ENCODE measurements at regions not wholly inside any gene's neighbourhood (a gene's known extent, or its start where the extent isn't known, plus 50 kb on each side); places are given as distances from the start of the nearest gene placed in this dataset.

DNA sequence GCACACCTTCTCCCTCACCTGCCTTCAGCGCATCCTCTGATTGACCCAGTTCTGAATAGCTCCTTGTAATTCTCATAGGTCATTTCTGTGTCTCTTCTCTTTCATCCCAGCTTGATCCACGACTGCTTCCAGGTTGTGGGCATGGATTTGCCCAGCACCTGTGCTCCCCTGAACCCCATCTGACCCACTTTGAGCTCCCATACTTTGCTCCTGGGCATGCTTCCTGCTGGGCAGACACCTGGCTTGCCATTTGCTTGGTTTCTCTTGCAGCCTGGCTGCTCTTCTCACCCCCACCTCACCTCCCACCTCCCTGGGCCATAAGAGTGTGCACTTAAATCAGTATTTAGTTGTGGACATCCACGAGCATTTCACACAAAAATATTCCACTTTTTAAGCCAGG, 635.5 kb downstream of the TBL1XR1 start:
- ChIA-PET CTCF (no interaction called here), POLR2A (no interaction called here)
- DNase-seq (ENCODE audit: extremely low spot score), result no peak
- TF ChIP-seq, protein P1, sequence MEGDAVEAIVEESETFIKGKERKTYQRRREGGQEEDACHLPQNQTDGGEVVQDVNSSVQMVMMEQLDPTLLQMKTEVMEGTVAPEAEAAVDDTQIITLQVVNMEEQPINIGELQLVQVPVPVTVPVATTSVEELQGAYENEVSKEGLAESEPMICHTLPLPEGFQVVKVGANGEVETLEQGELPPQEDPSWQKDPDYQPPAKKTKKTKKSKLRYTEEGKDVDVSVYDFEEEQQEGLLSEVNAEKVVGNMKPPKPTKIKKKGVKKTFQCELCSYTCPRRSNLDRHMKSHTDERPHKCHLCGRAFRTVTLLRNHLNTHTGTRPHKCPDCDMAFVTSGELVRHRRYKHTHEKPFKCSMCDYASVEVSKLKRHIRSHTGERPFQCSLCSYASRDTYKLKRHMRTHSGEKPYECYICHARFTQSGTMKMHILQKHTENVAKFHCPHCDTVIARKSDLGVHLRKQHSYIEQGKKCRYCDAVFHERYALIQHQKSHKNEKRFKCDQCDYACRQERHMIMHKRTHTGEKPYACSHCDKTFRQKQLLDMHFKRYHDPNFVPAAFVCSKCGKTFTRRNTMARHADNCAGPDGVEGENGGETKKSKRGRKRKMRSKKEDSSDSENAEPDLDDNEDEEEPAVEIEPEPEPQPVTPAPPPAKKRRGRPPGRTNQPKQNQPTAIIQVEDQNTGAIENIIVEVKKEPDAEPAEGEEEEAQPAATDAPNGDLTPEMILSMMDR (IDR thresholded peaks at IDR 0.05; ENCODE audit: control extremely low read depth, extremely low read depth, low read depth, missing control alignments), result no peak

DNA sequence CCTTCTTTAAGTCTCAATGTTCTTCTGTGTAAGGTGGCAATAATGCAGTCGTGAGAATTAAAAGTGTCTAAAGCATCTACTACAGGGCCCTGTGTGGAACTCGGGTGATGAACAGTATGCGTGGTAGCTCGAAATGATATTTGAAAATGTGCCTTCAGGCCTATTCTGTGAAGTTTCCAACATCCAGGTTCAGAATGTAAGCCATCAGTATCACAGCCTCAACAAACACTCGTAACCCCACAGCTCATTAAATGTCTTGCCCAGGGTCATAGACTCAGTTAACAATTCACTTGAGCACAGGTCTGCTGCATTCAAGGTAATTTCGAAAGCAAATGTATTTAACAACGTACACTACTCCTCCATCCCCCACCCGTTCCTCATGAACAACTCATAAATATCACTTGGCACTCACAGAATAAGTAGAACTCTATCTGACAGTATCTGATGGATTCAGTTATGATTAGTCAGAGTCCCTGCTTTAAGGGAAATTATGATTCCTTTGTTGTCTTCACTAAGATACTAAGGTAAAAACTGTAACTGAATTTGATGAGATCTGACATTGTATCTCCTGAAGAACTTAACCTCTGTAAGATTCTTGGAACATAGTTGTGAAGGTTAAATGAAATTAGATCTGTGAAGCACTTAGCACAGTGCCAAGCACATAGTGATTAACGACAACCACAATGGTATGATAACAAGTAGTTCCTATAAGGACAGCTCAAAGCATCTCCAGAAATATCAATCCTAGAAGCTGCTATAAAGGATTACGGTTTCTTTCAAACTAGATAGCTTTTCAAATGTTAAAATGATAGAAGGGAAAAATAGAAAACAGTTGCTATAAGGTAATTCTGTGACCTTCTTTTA, 642.3 kb downstream of the TBL1XR1 start:
- DNase-seq (ENCODE audit: extremely low spot score), result no peak
- TF ChIP-seq, protein P1 (IDR thresholded peaks at IDR 0.05; ENCODE audit: control extremely low read depth, extremely low read depth, low read depth, missing control alignments), result no peak
- CTCF ChIA-PET, result no interaction called here
- POLR2A ChIA-PET, result no interaction called here

DNA sequence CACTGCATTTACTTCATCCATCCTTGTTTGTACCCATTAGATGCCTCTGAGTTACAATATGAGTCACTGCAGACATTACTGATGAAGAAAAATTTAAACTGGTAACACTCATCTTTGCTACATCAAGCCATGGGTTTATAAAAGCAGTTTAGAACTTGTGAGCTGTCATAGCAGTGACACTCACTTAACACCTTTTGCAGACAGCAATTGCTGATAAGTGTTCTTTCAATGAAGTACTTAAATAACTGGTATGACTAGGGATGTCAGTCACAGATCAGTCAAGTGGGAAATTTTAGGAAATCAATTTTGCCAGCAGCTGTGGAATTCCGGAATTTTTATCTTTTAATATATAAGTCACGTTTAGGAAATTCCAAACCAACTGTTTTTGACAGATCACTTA, 643.0 kb downstream of the TBL1XR1 start:
- TF ChIP-seq, protein P1 (IDR thresholded peaks at IDR 0.05; ENCODE audit: control extremely low read depth, extremely low read depth, low read depth, missing control alignments), result no peak
- POLR2A ChIA-PET, result no interaction called here
- DNase-seq (ENCODE audit: extremely low spot score), result no peak
- CTCF ChIA-PET, result no interaction called here

DNA sequence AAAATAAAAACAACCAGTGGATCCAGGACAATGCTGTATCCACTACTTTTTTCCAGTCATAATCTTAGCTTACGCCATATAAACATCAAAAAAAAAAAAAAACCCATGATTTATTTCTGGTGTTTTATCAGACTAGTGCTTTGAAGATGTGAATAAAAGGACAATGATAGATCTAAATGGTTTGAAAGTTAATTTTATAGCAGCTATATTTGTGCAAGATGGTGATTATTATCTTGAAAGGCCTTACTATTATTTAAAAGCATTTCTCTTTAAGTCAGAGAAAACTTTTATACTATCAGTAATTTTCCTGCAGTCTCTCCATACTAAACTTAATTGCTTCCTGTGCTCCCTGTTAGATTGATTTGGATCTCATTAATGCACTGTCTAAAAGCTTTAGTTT, 670.3 kb downstream of the TBL1XR1 start:
- TF ChIP-seq, protein P1 (IDR thresholded peaks at IDR 0.05; ENCODE audit: control extremely low read depth, extremely low read depth, low read depth, missing control alignments), result no peak
- CTCF ChIA-PET, result interaction anchor here (1.3 to 1.4 kb wide), 2 partner anchors 9 to 16 kb away, joined by 4 to 5 read pairs; no protein-coding TSS in a partner anchor
- POLR2A ChIA-PET, result no interaction called here
- DNase-seq (ENCODE audit: extremely low spot score), result no peak

DNA sequence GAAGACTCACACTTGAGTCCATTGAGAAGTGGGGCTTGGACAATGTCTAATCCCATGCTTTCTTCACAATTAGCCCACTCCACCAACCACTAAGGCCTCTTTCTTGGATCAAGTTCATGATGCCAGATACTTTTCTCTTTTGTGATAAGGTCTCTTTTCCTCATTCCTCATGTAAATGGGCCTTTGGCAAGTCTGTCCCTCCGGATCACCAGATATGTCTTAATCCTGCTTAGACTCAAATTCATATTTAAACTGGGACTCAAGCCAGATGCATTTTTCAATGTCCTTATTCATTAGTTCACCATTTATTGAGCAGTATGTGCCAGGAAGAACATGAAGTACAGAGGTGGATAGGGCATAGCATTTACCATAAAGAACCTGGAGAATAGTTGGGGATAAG, 671.1 kb downstream of the TBL1XR1 start:
- CTCF ChIA-PET, result interaction anchor here (1.3 kb wide), 1 partner anchor 15 kb away, joined by 5 read pairs; no protein-coding TSS in a partner anchor
- no peak for DNase-seq (ENCODE audit: extremely low spot score)
- TF ChIP-seq, protein P1 (IDR thresholded peaks at IDR 0.05; ENCODE audit: control extremely low read depth, extremely low read depth, low read depth, missing control alignments), result no peak
- POLR2A ChIA-PET, result no interaction called here

DNA sequence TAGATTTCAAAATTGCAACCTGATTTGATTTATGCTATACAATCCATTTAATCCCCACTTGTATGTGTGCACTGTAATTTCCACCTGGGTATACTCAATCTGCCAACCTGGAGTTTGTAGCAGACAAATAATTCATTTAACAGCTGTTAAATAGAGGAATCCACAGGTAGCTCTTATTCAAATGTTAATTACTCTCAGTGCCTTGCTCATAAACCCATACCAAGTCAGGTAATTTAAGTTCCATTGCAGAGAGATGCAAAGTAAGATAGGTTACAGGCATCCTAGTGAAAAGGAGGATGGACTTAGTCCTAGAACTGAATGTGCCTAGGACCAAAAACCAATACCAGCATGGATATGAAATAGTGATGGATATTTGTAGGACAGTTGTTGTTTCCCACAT, 674.2 kb downstream of the TBL1XR1 start:
- no peak for DNase-seq (ENCODE audit: extremely low spot score)
- TF ChIP-seq, protein P1 (IDR thresholded peaks at IDR 0.05; ENCODE audit: control extremely low read depth, extremely low read depth, low read depth, missing control alignments), result no peak
- CTCF ChIA-PET, result no interaction called here
- POLR2A ChIA-PET, result no interaction called here
